ENCODE measurements at regions not wholly inside any gene's neighbourhood (a gene's known extent, or its start where the extent isn't known, plus 50 kb on each side); places are given as distances from the start of the nearest gene placed in this dataset.

DNA sequence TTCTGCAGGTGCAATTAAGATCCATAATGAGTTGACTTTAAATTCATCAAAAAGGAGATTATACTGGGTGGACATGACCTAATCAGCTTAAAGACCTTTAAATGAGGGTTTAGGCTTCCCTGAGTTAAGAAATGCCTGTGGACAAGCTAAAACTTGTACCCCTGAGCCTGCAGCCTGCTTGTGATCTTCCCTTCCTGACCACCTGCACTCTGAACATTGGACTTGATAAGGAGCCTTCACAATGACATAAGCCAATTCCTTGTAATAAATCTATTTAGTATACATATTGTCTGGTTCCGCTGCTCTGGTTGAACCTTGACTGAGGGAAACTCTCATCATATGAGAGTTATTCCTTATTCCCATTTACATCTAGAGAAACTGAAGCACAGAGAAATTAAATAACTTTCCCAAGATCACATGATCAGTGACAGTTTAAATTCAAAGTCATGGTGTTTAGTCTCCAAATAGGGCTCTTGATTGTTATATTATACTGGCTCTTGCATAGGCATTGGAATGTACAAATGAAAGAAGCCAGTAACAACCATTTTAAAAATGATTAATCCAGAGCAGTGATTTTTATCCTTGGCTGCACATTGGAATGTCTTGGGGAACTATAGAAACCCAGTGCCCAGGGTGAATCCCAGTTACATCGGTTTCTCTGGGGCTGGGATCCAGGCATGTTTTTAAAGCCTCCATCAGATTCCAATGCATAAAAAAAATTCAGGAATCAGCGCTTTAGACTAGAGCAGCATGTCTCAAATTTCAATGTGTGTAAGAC is 136.1 kb downstream of the MSL3 start:
- Histone ChIP-seq H4K91ac (ENCODE audit: insufficient read length, low read depth, low read length) (no peak overlapping the region), H3K18ac (ENCODE audit: insufficient read length, low read depth, low read length) (no peak overlapping the region), H3K79me1 (ENCODE audit: insufficient read depth, low read depth, low read length, poor library complexity, severe bottlenecking) (no peaks in the 10 kb centered on the region), H2BK15ac (ENCODE audit: low read depth, low read length) (no peak overlapping the region), H2BK20ac (ENCODE audit: low read depth, low read length, poor library complexity, severe bottlenecking) (no peak overlapping the region), H2AFZ (ENCODE audit: low read length) (no peak overlapping the region), H3K9me3 (ENCODE audit: control insufficient read depth, low read depth, low read length) (no peaks in the 10 kb centered on the region), H3K4me2 (ENCODE audit: insufficient read depth, insufficient read length, low read length) (no peak overlapping the region), H4K8ac (replicated peaks; ENCODE audit: insufficient read length, low read depth, low read length) (no peak overlapping the region), H3K14ac (ENCODE audit: insufficient read depth, low read length) (no peak overlapping the region), H3T11ph (ENCODE audit: low read length) (no peak overlapping the region), H2BK12ac (ENCODE audit: insufficient read length, low read depth, low read length) (no peak overlapping the region), H3K56ac (ENCODE audit: insufficient read length, low read depth, low read length) (no peak overlapping the region), H3K9ac (ENCODE audit: extremely low read depth, insufficient read length, low read length) (no peak overlapping the region), H3K4me1 (ENCODE audit: insufficient read depth, low read length) (no peaks in the 10 kb centered on the region), H2BK5ac (ENCODE audit: insufficient read length, low read length) (no peak overlapping the region), H2AK5ac (ENCODE audit: insufficient read length, low read length) (no peak overlapping the region), H4K20me1 (ENCODE audit: control insufficient read depth, insufficient read depth, insufficient read length) (no peaks in the 10 kb centered on the region), H4K5ac (ENCODE audit: insufficient read length, low read depth, low read length) (no peak overlapping the region), H3K27ac (ENCODE audit: insufficient read length, low read depth, low read length) (no peak overlapping the region), H3K23ac (ENCODE audit: insufficient read length, low read depth, low read length) (no peak overlapping the region), H3K27me3 (ENCODE audit: insufficient read depth, low read length) (no peaks in the 10 kb centered on the region), H2BK120ac (ENCODE audit: low read depth, low read length, poor library complexity, severe bottlenecking) (no peak overlapping the region), H3K23me2 (ENCODE audit: insufficient read length, low read depth, low read length, poor library complexity, severe bottlenecking) (no peaks in the 10 kb centered on the region), H3K79me2 (ENCODE audit: insufficient read depth, low read length) (no peaks in the 10 kb centered on the region), H3K4ac (ENCODE audit: low read depth, low read length) (no peak overlapping the region)
- Mint-ChIP-seq H3K4me3 (no peak overlapping the region), H3K9me3 (peaks cover 62 to 68% of the 10 kb centered on the region in 2 experiments), H3K4me1 (no peaks in the 10 kb centered on the region), H3K27me3 (ENCODE audit: low read depth) (no peaks in the 10 kb centered on the region), H3K36me3 (ENCODE audit: insufficient read depth in 1 of 3, low read depth in 3 of 3) (no peaks in the 10 kb centered on the region), H3K27ac (no peak overlapping the region)
- DNase-seq, result no peak
- no CpG with 5 or more reads among the region's 3 CpGs for WGBS (ENCODE audit: extremely low coverage, insufficient read length, low lambda C conversion rate)
- TF ChIP-seq, protein P1, sequence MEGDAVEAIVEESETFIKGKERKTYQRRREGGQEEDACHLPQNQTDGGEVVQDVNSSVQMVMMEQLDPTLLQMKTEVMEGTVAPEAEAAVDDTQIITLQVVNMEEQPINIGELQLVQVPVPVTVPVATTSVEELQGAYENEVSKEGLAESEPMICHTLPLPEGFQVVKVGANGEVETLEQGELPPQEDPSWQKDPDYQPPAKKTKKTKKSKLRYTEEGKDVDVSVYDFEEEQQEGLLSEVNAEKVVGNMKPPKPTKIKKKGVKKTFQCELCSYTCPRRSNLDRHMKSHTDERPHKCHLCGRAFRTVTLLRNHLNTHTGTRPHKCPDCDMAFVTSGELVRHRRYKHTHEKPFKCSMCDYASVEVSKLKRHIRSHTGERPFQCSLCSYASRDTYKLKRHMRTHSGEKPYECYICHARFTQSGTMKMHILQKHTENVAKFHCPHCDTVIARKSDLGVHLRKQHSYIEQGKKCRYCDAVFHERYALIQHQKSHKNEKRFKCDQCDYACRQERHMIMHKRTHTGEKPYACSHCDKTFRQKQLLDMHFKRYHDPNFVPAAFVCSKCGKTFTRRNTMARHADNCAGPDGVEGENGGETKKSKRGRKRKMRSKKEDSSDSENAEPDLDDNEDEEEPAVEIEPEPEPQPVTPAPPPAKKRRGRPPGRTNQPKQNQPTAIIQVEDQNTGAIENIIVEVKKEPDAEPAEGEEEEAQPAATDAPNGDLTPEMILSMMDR (conservative IDR thresholded peaks at IDR 0.05), result no peak

Measured in H9 (cell line).